Caco-2 (cell line): ENCODE measurements at regions not wholly inside any gene's neighbourhood (a gene's known extent, or its start where the extent isn't known, plus 50 kb on each side); places are given as distances from the start of the nearest gene placed in this dataset.

Experiments used
- BruUV-seq: library from RNA; stranded (reverse); fragments of 400-500 nt; replicated peaks from 2 replicates; lab custom pipeline; 2021; lab: Mats Ljungman, UMichigan
- CTCF ChIA-PET: fragments of 300-600 bp; sonication (Branson Sonifier 250); formaldehyde crosslinking; loops from one replicate; lab custom pipeline; 2022; ENCODE audit warnings: antibody characterized with exemption; lab: Charles Lee
- POLR2A ChIA-PET: fragments of 300-600 bp; sonication (Branson Sonifier 250); formaldehyde crosslinking; loops from one replicate; lab custom pipeline; 2022; ENCODE audit warnings: antibody characterized with exemption; lab: Charles Lee
- DNase-seq, 2 experiments: peaks; one replicate each; pipeline versions ENCODE4 v3.0.0 to v3.0.0-alpha.2; 2020 to 2022
- H3K27me3 ChIP-seq: replicated peaks from 2 replicates; pipeline ENCODE4 v1.6.0; 2011; ENCODE audit warnings: low read length; ENCODE audit not compliant: control insufficient read depth, insufficient read depth
- H3K36me3 ChIP-seq: 2 replicates; pipeline ENCODE4 v1.5.1; 2011; ENCODE audit warnings: low read length; ENCODE audit not compliant: control insufficient read depth, insufficient read depth
- H3K4me1 ChIP-seq: fragments of 250-450 bp; sonication (Bioruptor Pico); 2 replicates; pipeline ENCODE4 v1.5.1; 2020; ENCODE audit warnings: mild to moderate bottlenecking
- H3K4me3 ChIP-seq: 2 replicates; pipeline ENCODE4 v1.5.1; 2011; ENCODE audit warnings: low read depth, mild to moderate bottlenecking, control low read depth, low read length
- H3K9me3 ChIP-seq: fragments of 250-450 bp; sonication (Bioruptor Pico); 2 replicates; pipeline ENCODE4 v1.5.1; 2020; ENCODE audit warnings: mild to moderate bottlenecking, moderate library complexity
- H3K27ac Mint-ChIP-seq: one replicate; pipeline ENCODE4 v1.8.0; 2022; ENCODE audit warnings: mixed read lengths; ENCODE audit not compliant: unreplicated experiment
- H3K27me3 Mint-ChIP-seq: one replicate; pipeline ENCODE4 v1.8.0; 2022; ENCODE audit warnings: mixed read lengths; ENCODE audit not compliant: insufficient read depth, unreplicated experiment
- H3K36me3 Mint-ChIP-seq: one replicate; pipeline ENCODE4 v1.8.0; 2022; ENCODE audit warnings: mild to moderate bottlenecking, mixed read lengths; ENCODE audit not compliant: insufficient read depth, unreplicated experiment
- H3K4me1 Mint-ChIP-seq: one replicate; pipeline ENCODE4 v1.8.0; 2022; ENCODE audit warnings: low read depth, mixed read lengths; ENCODE audit not compliant: unreplicated experiment
- H3K4me3 Mint-ChIP-seq: one replicate; pipeline ENCODE4 v1.8.0; 2022; ENCODE audit warnings: mild to moderate bottlenecking, moderate library complexity, mixed read lengths; ENCODE audit not compliant: unreplicated experiment
- H3K9me3 Mint-ChIP-seq: one replicate; pipeline ENCODE4 v1.8.0; 2022; ENCODE audit warnings: mixed read lengths; ENCODE audit not compliant: unreplicated experiment
- CTCF ChIP-seq, 2 experiments: fragments of 200-600 bp in 1 of 2; IDR thresholded peaks; 1 replicate in 1 of 2; 2 replicates in 1 of 2; pipeline versions ENCODE4 v1.5.1 to v1.8.0; 2011 to 2022; ENCODE audit warnings: antibody characterized with exemption in 1 of 2, control low read depth in 1 of 2, inconsistent platforms in 1 of 2, low read depth in 1 of 2, low read length in 1 of 2, mild to moderate bottlenecking in 1 of 2, moderate library complexity in 1 of 2; ENCODE audit not compliant: insufficient read depth in 1 of 2, severe bottlenecking in 1 of 2, unreplicated experiment in 1 of 2
- intact Hi-C: fragments of 100-400 bp; cut with micrococcal nuclease; formaldehyde crosslinking; loops from one replicate; pipeline ENCODE4 v1.10.0; 2022; ENCODE audit not compliant: unreplicated experiment

- H3K4me3 ChIP-seq, result no peak overlapping the region
- Mint-ChIP-seq H3K27ac (no peak overlapping the region), H3K27me3 (peaks cover 6% of the 10 kb centered on the region), H3K4me1 (no peaks in the 10 kb centered on the region), H3K9me3 (no peaks in the 10 kb centered on the region), H3K4me3 (no peak overlapping the region), H3K36me3 (no peaks in the 10 kb centered on the region)
- H3K27me3 ChIP-seq, result no peaks in the 10 kb centered on the region
- BruUV-seq, result no TSS peak
- H3K36me3 ChIP-seq, result no peaks in the 10 kb centered on the region
- TF ChIP-seq CTCF (IDR thresholded peaks at IDR 0.05; ENCODE audit: insufficient read depth in 1 of 2, low read depth in 1 of 2, low read length in 1 of 2, severe bottlenecking in 1 of 2, unreplicated experiment in 1 of 2), result no peak
- CTCF ChIA-PET, result no interaction called here
- POLR2A ChIA-PET, result no interaction called here
- intact Hi-C loops, result no loop called here
- H3K9me3 ChIP-seq, result no peaks in the 10 kb centered on the region
- H3K4me1 ChIP-seq, result no peaks in the 10 kb centered on the region
- no peak for DNase-seq
These were observed 104.1 kb upstream of the TRIB2 start for GRCh38 chr2:12612671-12613070.

- DNase-seq, result no peak
- Mint-ChIP-seq H3K4me1 (no peaks in the 10 kb centered on the region), H3K27me3 (peaks cover 6% of the 10 kb centered on the region), H3K36me3 (no peaks in the 10 kb centered on the region), H3K4me3 (no peak overlapping the region), H3K9me3 (no peaks in the 10 kb centered on the region), H3K27ac (no peak overlapping the region)
- Histone ChIP-seq H3K4me1 (no peaks in the 10 kb centered on the region), H3K9me3 (no peaks in the 10 kb centered on the region), H3K4me3 (no peak overlapping the region), H3K36me3 (no peaks in the 10 kb centered on the region), H3K27me3 (no peaks in the 10 kb centered on the region)
- BruUV-seq, result no TSS peak
- intact Hi-C loops, result no loop called here
- ChIA-PET POLR2A (no interaction called here), CTCF (no interaction called here)
- TF ChIP-seq CTCF (IDR thresholded peaks at IDR 0.05; ENCODE audit: insufficient read depth in 1 of 2, low read depth in 1 of 2, low read length in 1 of 2, severe bottlenecking in 1 of 2, unreplicated experiment in 1 of 2), result no peak
These were observed 103.5 kb upstream of the TRIB2 start for GRCh38 chr2:12613137-12613835.

- intact Hi-C loops, result no loop called here
- Mint-ChIP-seq H3K27me3 (peaks cover 6% of the 10 kb centered on the region), H3K4me1 (no peaks in the 10 kb centered on the region), H3K27ac (no peak overlapping the region), H3K36me3 (no peaks in the 10 kb centered on the region), H3K9me3 (no peaks in the 10 kb centered on the region), H3K4me3 (no peak overlapping the region)
- POLR2A ChIA-PET, result no interaction called here
- Histone ChIP-seq H3K27me3 (no peaks in the 10 kb centered on the region; the same call in 1 of the 2 replicates), H3K36me3 (no peaks in the 10 kb centered on the region), H3K9me3 (no peaks in the 10 kb centered on the region), H3K4me1 (no peaks in the 10 kb centered on the region), H3K4me3 (no peak overlapping the region)
- BruUV-seq, result no TSS peak
- TF ChIP-seq CTCF (IDR thresholded peaks at IDR 0.05; ENCODE audit: insufficient read depth in 1 of 2, low read depth in 1 of 2, low read length in 1 of 2, severe bottlenecking in 1 of 2, unreplicated experiment in 1 of 2), result no peak
- CTCF ChIA-PET, result no interaction called here
- no peak for DNase-seq
These were observed 101.2 kb upstream of the TRIB2 start for GRCh38 chr2:12615509-12615908.
